GM06990 (cell line): ENCODE measurements at regions not wholly inside any gene's neighbourhood (a gene's known extent, or its start where the extent isn't known, plus 50 kb on each side); places are given as distances from the start of the nearest gene placed in this dataset.

ENCODE experiments used
- DNase-seq: peaks from one replicate; pipeline ENCODE4 v3.0.0-alpha.2; 2011; ENCODE audit not compliant: insufficient read length; ENCODE audit errors: extremely low read depth
- H3K27me3 ChIP-seq: replicated peaks from 2 replicates; pipeline ENCODE4 v1.6.0; 2011; ENCODE audit warnings: low read length; ENCODE audit not compliant: control insufficient read depth, insufficient read depth
- H3K36me3 ChIP-seq: 2 replicates; pipeline ENCODE4 v1.5.1; 2011; ENCODE audit warnings: low read length; ENCODE audit not compliant: control insufficient read depth, insufficient read depth
- H3K4me3 ChIP-seq: replicated peaks from 2 replicates; pipeline ENCODE4 v1.5.1; 2011; ENCODE audit warnings: low read depth, mild to moderate bottlenecking, control low read depth, low read length
- TF ChIP-seq, protein P1 (sequence below): IDR thresholded peaks from 2 replicates; pipeline ENCODE4 v1.5.1; 2011; ENCODE audit warnings: low read length, control low read depth, mild to moderate bottlenecking, inconsistent platforms; ENCODE audit not compliant: insufficient read depth, poor library complexity, severe bottlenecking

DNA sequence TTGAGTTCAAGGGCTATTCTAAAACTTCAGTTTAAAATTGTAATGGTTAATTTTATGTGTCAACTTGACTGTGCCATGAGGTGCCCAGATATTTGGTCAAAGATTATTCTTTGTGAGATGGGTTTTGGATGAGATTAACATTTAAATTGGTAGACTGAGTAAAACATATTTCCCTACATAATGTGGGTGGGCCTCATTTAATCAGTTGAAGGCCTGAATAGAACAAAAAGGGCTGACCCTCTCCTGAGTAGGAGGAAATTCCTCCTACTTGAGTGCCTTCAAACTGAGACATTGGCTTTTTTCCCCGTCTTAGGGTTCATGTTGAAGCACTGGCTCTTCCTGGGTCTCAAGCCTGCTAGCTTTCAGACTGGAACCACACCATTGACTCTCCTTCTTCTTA is 89.6 kb upstream of the FAM9A start:
- Histone ChIP-seq H3K27me3 (no peaks in the 10 kb centered on the region), H3K36me3 (no peaks in the 10 kb centered on the region), H3K4me3 (no peak overlapping the region)
- no peak for DNase-seq
- TF ChIP-seq, protein P1, sequence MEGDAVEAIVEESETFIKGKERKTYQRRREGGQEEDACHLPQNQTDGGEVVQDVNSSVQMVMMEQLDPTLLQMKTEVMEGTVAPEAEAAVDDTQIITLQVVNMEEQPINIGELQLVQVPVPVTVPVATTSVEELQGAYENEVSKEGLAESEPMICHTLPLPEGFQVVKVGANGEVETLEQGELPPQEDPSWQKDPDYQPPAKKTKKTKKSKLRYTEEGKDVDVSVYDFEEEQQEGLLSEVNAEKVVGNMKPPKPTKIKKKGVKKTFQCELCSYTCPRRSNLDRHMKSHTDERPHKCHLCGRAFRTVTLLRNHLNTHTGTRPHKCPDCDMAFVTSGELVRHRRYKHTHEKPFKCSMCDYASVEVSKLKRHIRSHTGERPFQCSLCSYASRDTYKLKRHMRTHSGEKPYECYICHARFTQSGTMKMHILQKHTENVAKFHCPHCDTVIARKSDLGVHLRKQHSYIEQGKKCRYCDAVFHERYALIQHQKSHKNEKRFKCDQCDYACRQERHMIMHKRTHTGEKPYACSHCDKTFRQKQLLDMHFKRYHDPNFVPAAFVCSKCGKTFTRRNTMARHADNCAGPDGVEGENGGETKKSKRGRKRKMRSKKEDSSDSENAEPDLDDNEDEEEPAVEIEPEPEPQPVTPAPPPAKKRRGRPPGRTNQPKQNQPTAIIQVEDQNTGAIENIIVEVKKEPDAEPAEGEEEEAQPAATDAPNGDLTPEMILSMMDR = no peak

GRCh38 chrX:8887004-8887403 is 85.8 kb upstream of the FAM9A start:
- DNase-seq = no peak
- Histone ChIP-seq H3K4me3 (no peak overlapping the region), H3K27me3 (no peaks in the 10 kb centered on the region)

DNA sequence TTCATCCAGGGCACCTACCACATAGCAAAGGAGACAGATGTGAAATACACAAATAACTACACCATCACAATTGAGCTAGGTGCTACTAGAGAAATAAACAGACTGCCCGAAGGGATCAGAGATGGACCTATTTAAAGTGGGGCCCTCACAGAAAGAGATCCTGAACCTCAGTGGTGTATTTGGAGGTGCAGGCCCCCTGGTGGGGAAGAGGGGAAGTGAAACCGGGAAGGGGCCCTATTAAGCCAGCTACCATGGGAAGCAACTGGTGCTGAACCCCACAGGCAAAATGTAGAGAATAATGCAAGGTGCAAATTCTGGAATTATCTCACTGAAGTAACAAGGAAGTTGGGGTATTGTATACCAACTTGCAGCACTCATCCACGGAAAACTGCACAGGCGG is 78.6 kb upstream of the FAM9A start:
- no peak overlapping the region for H3K4me3 ChIP-seq
- no peaks in the 10 kb centered on the region for H3K36me3 ChIP-seq
- DNase-seq = no peak
- TF ChIP-seq, protein P1 = peak; percentile 74
- H3K27me3 ChIP-seq = no peaks in the 10 kb centered on the region

More at GRCh38 chrX:8887004-8887403, 85.8 kb upstream of the FAM9A start:
- no peaks in the 10 kb centered on the region for H3K36me3 ChIP-seq
- TF ChIP-seq, protein P1 = no peak

DNA sequence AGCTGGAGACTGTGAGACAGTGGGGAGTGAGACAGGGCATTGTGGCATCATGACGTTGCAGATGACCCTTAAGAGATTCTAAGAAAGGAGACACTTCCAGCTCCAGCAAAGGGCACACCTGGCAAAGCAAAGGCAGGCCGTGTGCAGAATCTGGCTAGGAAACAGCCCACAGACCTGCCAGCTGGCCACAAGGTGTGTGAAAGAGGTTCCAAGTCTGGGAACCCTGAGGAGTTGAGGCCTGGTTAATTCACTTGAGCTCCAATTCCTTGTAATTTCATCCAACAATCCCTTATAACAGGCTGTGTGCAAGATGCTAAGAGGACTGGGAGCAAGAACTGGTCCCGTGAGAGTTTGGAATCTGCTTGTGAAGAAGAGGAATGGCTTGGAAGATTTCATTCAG is 72.8 kb upstream of the FAM9A start:
- TF ChIP-seq, protein P1 = no peak
- Histone ChIP-seq H3K27me3 (no peaks in the 10 kb centered on the region), H3K4me3 (no peak overlapping the region), H3K36me3 (no peaks in the 10 kb centered on the region)
- DNase-seq = no peak

DNA sequence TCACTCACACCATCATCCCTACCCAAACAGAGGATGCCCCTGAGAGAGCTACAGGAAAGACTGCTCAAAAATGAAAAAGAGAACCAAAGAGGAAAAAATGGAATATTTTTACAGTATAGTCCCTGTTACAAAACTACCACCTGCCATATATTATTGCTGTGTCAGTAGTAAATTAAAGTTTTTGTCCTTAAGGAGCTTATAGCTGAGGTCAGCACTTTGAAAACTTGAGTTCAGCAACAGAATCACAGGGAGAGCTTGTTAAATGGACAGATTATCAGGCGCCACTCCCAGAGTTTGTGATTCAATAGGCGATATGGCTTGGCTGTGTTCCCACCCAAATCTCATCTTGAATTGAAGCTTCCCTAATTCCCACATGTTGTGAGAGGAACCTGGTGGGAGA is 71.9 kb upstream of the FAM9A start:
- no peak overlapping the region for H3K4me3 ChIP-seq
- no peaks in the 10 kb centered on the region for H3K36me3 ChIP-seq
- no peaks in the 10 kb centered on the region for H3K27me3 ChIP-seq
- TF ChIP-seq, protein P1 = no peak
- DNase-seq = no peak

DNA sequence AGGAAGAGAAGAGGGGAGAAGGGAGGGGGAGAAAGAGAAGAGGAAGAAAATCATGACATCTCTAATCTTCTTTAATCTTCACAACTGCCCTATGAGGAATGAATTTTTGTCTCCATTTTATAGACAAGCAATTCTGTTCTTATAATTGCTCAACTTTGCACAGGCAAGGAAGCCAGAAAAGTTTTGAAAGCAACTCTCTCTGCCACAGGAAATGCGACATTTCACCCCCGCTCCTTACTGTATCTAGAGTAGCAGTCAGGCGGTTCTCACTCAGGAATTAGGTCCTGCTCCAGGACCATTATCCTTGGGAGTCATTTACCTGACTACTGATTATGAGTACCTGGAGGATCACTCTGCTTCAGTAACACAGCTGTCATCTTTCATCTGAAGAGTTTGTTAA is 69.2 kb upstream of the FAM9A start:
- Histone ChIP-seq H3K4me3 (no peak overlapping the region), H3K36me3 (no peaks in the 10 kb centered on the region), H3K27me3 (no peaks in the 10 kb centered on the region)
- DNase-seq = no peak
- TF ChIP-seq, protein P1 = no peak
